C4-2B (cell line): ENCODE measurements at regions not wholly inside any gene's neighbourhood (a gene's known extent, or its start where the extent isn't known, plus 50 kb on each side); places are given as distances from the start of the nearest gene placed in this dataset.
"Not testable (repeated sequence)": the region's sequence is repeated elsewhere in the genome, so short reads cannot be mapped to it uniquely, and the experiment has no call there.

Source experiments
- ZFX ChIP-seq: fragments of 450-650 bp; IDR thresholded peaks from 2 replicates; pipeline ENCODE4 v1.6.1; 2017
- TF ChIP-seq, protein P1 (sequence below): fragments of 450-650 bp; conservative IDR thresholded peaks from 2 replicates; pipeline ENCODE4 v1.5.1; 2017; ENCODE audit warnings: mild to moderate bottlenecking

DNA sequence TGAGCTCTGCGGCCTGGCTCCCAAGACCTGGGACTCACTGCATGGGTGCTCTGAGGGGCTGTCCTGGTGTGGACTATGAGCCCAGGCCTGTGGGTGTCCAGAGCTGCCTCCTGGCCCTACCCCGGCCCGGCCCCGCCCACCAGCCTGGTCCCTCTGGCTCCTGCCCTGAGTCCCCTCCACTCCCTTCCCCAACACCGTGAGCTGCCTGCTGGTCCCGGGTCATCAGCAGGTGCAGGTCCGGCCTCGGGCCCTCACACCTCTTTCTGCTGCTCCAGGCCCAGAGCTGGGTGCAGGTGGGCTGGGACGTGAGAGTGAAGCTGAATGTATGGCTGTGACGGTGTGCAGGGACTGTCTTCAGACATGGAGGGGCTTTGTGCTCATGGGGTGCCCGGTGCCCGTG is 193.7 kb downstream of the TMEM121 start:
- TF ChIP-seq, protein P1, sequence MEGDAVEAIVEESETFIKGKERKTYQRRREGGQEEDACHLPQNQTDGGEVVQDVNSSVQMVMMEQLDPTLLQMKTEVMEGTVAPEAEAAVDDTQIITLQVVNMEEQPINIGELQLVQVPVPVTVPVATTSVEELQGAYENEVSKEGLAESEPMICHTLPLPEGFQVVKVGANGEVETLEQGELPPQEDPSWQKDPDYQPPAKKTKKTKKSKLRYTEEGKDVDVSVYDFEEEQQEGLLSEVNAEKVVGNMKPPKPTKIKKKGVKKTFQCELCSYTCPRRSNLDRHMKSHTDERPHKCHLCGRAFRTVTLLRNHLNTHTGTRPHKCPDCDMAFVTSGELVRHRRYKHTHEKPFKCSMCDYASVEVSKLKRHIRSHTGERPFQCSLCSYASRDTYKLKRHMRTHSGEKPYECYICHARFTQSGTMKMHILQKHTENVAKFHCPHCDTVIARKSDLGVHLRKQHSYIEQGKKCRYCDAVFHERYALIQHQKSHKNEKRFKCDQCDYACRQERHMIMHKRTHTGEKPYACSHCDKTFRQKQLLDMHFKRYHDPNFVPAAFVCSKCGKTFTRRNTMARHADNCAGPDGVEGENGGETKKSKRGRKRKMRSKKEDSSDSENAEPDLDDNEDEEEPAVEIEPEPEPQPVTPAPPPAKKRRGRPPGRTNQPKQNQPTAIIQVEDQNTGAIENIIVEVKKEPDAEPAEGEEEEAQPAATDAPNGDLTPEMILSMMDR = not testable (repeated sequence)
- TF ChIP-seq ZFX = not testable (repeated sequence)
